HG02981 (cell line): ENCODE measurements at regions not wholly inside any gene's neighbourhood (a gene's known extent, or its start where the extent isn't known, plus 50 kb on each side); places are given as distances from the start of the nearest gene placed in this dataset.

Source experiments
- ATAC-seq: cut with Tn5 transposase; IDR thresholded peaks from one replicate; pipeline ENCODE4 v1.9.1; 2021; ENCODE audit warnings: mild to moderate bottlenecking, moderate library complexity; ENCODE audit not compliant: unreplicated experiment

DNA sequence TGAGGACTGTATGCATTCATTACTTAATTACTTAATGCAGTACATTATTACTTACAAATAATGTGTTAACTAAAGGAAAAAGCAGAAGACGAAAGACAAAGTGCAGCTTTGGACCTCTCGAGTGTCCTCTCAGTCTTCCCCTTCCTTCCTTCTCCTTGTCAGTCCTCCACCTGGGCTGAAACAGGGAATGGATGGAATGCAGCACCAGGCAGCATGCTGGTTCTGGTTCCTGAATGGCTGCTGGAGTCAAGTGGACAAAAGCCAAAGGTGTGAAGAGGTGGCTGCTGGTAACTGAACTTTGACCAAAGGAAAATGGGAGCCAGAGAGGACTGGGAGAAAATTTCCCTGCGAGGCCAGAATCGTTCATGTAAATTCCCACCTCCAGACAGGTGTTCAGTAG, 179.5 kb downstream of the GPAM start:
- no peak for ATAC-seq

DNA sequence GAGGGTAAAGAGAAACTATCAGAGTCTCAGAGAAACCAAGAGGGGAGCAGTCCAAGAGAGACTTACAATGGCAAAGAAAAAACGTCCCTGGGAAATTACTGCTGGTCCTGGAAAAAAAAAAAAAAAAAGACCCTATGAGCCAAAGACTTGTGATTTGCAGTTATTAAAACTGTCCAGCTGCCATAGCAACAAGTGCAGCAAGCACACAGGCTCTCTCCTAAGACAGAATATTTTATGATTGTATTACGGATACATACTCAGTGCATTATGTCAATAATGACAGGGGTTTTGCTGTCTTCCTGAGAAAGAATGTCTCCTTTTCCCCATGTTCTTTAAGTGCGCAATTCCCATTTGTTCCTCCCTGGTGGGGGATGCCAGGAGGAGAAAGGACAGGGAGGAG, 178.5 kb downstream of the GPAM start:
- no peak for ATAC-seq

DNA sequence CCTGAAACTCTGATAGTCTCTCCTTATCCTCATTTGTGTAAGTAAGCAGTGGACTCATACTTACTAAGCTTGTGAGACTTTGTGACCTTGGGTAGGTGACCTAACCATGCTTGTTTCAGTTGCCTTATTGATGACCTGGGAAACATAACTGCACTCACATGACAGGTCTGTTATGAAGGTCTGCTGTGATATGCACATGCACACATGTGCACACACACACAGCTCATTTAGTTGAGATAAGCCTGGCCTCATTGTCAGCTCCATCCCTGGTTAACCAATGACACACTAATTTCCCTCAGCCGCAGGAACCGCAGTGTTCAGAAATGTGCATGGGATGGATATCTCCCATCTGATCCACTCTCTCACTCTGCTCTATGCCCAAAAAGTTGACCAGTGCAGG, 177.2 kb downstream of the GPAM start:
- no peak for ATAC-seq

DNA sequence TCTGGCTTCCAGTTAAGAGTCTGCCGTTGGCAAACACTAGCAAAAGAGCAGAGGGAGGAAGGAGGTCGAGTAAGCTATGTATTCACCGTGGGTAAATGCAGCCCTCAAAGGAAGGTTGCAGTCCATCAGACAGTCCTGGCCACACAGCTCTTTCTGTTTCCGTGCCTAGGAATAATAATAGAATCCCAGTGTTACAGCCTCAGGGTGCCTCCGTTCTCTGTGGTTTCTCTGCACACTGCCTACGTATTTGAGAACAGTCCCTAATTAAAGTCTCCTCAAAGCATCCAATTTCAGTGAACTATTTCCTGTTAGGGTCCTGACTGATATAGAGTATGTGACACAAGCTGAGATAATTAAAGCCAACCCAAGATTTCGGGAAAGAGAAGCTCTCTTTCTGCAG, 176.7 kb downstream of the GPAM start:
- no peak for ATAC-seq

DNA sequence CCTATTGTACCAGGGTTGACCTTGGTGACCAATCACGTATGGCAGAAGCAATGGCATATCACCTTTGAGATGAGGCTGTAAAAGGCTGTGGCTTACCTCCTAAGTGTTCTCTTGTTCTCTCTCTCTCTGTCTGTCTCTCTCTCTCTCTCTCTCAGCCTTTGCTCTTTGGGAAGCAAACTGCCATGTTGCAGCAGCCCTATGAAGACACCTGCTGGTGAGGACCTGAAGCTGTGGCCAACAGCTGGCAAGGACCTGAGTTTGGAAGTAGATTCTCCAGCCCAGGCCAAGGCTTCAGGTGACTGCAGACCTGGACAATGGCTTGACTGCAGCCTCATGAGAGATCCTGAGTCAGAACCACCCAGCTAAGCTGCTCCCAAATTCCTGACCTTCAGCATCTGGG, 161.4 kb downstream of the GPAM start:
- ATAC-seq, result no peak

DNA sequence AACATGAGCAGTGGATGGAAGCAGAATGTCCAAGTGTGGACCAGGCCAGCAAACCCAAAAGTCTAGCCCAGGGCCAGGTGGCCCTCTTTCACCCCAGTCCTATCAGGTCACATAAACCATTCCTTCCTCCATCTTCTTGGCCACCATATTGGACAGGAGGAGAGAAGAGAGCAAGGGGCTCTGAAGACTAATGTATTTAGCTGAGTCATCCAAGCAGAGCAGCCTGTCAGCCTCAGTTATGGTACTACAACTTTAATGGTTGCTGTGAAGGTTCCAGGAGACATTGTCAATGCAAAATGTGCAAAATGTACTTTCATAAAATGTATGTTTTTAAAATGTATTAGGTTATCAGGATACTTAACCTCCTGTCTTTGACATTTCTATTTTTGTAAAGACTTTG, 159.5 kb downstream of the GPAM start:
- ATAC-seq, result no peak

DNA sequence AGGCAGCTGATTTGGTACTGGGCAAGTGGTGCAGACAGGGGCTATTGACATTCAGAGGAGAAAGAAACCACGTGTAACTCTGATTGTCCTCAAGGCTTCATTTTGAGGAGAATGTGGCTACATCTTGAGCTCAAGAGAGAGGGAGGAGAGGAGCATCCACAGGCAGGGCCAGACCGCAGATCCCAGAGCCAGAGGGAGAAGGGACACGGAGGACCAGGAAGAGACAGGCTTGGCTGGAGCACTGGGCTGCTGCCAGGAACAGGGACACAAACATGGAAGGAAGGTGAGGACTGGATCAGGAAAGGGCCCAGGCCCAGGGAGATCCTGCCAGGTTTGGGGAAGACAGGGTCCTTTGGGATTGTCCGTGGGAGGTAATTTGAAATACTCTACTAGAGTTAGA, 158.3 kb downstream of the GPAM start:
- ATAC-seq, result no peak

DNA sequence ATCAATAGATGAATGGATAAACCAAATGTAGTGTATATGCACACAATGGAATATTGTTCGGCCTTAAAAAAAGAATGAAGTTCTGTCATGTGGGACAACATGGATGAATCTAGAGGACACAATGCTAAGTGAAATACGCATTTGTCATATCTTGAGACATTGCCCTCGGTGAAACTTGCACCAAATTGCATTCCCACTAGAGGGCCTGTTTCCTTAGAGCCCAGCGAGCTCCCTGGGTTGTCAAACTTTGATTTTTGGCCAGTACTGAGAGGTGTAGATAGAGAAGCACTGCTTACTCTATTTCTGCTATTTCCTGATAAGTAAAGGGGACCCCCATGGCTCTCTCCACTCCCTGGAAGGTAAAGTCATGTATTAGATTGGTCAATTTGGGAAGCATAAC, 157.1 kb downstream of the GPAM start:
- ATAC-seq, result no peak

DNA sequence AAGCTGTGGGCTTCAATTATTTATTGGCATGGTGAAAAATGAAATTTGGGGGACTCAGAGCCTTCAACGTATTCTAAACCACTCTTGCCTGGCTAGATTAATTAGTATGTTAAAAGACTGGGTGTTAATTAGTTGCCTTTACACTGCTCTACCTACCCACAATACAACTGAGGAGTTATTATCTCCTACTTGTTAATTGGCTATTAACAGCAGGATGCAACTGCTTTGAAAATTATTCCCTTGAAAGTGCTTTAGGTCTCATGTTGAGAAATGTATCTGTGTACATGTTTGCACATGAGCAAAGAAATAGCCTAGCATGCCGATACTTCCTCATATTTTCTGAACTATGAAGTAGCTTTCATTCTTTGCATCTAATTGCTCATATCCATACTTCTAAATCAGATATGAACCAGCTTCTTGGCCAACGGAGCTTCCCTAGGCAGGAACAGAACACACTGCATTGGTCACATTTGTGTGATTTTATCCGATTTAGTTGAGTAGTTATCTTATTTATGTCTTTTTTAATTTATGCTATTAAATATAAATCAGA, 155.8 kb downstream of the GPAM start:
- ATAC-seq, result no peak

DNA sequence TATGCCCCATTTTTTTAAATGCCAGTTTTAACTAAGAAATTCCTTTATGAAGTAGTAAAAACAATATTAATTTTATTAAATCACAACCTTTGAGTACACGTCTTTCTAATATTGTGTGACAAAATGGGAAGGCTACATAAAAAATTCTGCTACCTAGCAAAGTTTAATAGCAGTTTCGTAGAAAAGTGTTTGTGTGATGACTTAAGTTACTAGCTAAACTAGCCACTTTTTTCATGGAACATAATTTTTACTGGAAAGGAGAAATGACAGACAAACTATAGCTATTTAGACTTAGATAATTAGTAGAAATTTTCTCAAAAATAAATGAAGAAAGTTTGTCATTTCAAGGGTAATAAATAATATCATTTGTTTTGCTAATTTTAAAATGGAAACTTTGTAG, 153.1 kb downstream of the GPAM start:
- ATAC-seq, result no peak

DNA sequence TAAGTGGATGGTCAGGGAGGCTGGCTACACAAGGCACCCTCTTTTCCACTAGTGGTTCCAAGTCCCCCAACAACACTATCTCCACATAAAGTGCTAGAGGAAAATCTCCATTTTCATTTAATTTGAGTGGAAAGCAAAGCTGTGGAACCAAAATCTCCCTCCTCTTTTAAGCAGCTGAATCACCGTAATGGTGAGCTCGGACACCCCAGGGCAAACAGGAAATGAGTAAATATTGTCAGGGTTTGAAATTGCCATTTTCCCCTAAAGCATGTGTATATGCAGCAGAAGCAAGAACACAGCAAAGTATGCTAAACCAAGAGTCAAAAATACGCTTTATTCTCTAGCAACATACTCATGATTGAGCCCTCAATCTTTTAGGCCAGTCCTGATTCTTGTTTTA, 143.7 kb downstream of the GPAM start:
- ATAC-seq, result no peak

DNA sequence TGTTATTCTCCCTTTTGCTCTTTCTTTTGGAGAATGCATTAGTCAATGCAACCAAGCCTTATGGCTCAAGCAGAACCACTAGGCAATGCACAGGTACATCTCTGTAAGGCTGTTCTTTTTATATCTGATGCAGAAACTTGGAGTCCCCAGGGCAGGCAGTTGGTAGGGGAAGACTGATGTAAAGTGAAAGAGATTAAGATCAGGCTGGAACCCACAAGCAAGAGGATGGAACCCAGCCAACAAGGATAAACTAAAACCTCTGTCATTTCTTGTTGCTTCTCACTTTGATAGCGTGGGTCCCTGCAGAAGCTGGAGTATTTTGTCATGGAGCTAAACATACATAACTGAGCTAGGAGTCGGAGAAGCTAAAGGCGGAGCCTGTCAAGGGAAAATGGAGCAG, 142.9 kb downstream of the GPAM start:
- no peak for ATAC-seq

DNA sequence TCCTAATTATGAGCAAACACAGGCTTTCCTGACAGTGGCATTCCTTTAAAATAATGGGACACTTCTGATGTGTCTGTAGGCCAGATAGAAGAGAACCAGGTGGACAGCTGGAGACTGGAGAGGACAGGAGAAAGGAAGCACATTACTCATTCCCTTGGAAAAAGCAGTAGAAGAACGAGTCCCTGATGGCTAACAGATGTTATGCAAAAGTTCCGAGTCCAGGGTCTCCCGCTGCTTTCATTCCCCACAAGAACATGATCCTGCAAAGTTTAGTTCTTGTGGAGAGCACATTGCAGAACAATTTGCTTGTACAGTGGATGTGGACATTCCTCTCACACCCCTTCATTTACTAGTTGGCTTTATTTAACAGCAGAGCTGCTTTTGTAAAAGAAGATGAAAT, 137.6 kb downstream of the GPAM start:
- no peak for ATAC-seq

DNA sequence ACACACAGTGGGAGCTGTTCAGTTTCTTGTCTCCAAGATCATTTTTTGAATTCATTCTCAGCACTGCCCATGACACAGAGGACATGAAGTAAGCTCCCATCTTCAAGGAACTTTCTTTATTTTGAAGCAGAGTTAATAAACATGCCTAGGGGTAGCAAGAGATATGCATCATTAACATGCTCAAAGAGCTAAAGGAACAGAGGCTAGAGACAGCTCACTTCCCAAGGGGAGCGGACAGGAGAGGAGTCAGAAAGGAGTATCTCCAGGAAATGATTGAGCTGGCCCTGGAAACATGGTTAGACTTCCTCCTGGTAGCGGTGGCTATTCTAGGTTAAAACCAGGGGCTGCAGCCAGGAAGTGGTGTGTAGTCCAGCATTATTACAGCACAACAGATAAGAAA, 135.9 kb downstream of the GPAM start:
- ATAC-seq, result no peak

DNA sequence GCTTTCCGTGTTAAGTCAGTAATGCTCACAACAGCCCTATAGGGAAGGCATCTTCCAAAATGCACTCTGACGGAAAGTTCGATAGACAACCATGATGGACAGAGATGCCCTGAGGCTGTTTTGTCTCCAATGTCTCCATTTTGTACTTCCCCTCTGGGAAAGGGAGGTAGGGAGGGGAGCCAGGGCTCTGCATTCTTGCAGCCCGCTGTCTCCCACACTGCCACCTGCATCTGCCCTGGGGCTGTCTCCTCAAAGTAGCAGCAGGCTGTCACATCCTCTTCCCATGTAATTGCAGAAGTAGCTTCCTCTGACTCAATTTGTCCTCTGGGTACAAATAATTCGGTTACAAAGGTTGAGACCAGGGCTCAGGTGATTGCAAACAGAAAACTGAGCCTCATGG, 131.4 kb downstream of the GPAM start:
- ATAC-seq, result no peak

DNA sequence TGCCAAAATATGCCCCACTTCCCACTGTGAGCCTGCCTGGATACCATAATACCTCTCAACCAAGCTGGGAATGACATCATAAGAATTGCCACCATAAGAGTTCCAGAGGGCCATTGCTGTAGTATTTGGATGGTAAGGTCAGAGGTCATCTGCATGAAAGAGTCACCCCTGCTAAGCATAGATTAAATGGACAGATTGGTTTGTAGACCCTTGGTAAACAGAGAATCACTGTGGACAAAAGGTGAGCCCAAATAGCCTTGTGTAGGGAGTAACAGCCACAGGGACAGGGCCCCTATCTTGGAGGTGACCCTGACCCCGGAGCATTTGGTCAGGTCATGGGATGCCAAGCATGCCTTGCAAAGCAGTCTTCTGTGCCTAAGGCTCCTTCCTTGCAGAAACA, 129.7 kb downstream of the GPAM start:
- no peak for ATAC-seq

DNA sequence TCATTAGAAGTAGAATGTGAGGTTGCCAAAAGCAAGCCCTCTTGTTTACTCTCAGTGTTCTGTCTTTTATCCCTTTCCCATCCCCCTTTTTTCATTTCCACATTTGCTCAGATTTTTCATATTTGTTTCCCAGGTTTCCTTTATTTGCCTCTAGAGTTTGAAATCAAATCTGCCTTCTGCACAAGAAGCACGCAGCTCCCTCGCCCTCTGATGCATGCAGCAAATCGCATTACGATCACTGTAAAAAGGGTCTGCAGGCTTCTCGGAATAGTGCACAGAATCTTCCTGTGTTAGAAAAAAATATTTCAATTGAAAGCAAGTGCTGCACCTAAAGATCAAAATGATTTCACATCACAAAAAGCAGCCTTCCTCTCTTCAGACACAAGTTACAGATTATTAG, 129.0 kb downstream of the GPAM start:
- no peak for ATAC-seq

DNA sequence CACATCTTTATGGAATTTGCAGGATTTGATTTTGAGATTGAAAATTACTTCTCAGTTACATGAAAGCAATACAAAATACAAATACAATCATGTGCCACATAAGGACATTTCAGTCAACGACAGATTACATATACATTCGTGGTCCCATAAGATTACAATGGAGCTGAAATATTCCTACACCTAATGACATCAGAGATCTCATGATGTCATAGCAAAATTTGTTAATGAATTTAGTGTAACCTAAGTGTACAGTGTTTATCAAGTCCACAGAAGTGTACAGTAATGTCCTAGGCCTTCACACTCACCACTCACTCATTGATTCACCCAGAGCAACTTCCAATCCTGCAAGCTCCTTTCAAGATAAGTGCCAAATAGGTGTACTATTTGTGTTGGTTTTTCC, 126.5 kb downstream of the GPAM start:
- no peak for ATAC-seq

DNA sequence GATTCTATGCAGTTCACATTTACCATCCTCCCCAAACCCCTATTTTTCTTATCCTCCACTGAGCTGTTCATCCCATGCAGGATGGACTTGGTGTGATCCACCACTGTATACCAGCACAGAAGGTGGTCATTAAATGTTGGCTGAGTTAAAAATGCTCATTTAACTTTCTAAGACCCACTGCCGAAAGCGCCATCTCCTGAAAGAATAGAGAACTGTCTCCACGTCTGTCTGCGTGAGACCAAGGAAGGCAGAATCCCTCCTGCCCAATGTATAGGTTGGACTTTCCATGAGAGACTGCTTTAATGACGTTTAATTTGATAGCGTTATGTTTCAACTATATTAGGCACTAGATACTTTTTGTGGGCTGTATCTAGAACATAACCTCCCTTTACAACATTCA, 124.3 kb downstream of the GPAM start:
- no peak for ATAC-seq

DNA sequence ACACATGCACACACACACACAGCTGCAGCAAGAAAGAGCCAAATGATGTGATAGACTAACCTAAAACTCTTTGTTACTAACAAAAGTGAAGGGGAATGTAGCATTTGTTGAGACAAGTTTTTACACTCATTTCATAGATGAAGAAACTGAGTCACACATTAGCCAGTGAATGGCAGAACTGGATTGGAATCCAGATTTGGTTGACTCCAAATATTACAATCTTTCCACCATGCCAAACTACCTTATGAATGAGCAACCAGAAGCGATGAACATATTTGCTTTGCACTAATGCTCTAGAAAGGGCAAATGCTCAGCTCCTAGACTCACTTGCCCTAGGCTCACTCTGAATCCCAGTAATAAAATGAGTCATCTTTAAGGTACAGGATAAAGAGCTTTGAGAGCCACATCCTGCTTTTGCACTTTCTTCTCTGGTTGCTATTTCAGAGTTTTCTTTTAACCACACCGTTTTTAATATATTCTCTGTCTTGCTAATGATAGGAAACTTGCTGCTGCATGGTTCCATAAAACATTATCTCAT, 111.9 kb downstream of the GPAM start:
- no peak for ATAC-seq

DNA sequence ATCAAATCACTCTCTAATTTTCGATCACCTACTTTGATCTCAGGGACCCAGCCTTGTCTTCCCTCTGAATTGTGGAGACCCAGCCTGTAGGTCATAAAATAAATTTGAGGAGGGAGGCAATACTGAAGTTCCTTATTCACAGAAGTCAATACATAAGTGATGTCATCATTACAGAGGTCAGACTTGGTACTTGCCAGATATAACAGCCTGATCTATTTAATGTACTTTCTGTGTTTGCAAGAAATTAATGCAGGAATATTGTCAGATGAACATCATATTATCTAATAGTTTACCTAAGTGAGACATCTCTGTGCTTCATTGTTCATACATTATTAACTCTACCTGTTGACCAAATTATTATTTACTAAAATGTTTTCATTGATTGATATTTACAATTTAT, 105.6 kb downstream of the GPAM start:
- no peak for ATAC-seq

DNA sequence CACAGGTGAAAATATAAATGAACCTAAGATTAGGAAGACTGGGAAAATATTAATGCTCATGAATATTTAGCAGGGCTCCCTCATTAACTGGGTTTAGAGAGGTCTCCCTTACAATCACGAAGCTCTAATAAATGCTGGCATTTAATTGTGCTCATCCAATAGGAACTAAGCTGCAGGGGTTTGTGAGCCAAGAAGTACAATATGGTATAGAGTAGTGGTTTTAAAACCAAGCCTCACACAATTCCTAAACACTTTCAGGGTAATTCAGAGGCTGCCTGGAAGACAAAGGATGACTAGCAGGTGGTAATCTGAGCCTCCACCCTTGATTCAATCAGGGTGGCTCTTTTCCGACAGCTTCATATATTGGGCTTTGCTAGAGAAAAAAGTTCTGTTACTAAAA, 103.3 kb downstream of the GPAM start:
- ATAC-seq, result no peak

DNA sequence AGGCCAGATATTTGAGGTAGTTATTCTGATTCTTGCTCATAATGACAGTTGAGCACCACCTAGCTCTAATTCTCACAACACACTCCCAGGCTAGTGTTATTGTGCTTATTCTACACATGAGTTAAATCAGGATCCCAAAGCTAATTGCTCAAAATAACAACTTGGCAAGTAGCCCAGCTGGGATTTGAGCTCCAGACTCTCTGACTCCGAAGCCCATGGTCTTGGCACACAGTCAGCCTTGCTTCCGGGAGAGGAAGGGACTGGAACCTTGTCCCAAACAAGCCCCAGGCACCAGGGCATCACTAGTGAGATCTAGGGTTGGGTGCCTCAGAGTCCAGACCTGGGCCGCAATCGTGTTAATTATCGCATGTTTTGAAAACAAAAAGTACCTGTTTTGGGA, 101.4 kb downstream of the GPAM start:
- ATAC-seq, result no peak

DNA sequence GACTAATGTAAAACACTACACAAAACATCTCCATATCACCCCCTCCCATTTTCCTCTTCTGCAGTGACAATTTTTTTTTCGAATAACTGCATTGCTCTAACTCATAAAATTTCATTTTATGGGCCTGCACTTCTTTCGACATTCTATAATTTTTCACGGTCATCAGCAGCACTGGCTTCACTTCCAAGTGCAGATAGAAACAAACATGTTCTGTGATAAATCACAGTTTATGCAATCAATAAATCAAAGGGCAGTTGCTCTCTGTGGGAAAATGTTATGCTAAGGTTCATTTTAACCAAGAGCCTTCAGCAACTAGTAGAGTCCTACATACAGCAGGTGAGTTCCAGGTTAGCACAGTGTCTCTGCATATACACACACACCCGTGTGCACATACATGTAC, 100.1 kb downstream of the GPAM start:
- no peak for ATAC-seq
